ENCODE measurements at regions not wholly inside any gene's neighbourhood (a gene's known extent, or its start where the extent isn't known, plus 50 kb on each side); places are given as distances from the start of the nearest gene placed in this dataset.

- TF ChIP-seq REST (IDR thresholded peaks at IDR 0.05; ENCODE audit: low read depth) (no peak), CEBPB (IDR thresholded peaks at IDR 0.05; ENCODE audit: low read depth) (no peak), YY1 (IDR thresholded peaks at IDR 0.05; ENCODE audit: extremely low read depth, insufficient replicate concordance, low read depth, low read length) (no peak), ZBTB33 (IDR thresholded peaks at IDR 0.05; ENCODE audit: extremely low read depth, insufficient replicate concordance, low read length) (no peak), SRF (IDR thresholded peaks at IDR 0.05; ENCODE audit: low read depth) (no peak), JUND (IDR thresholded peaks at IDR 0.05) (no peak), ATF3 (IDR thresholded peaks at IDR 0.05) (no peak)
These were observed 238.4 kb downstream of the NPHP4 start (continued) for GRCh38 chr1:5753549-5754421.

Data from HCT116 (cell line).